ENCODE measurements at regions not wholly inside any gene's neighbourhood (a gene's known extent, or its start where the extent isn't known, plus 50 kb on each side); places are given as distances from the start of the nearest gene placed in this dataset.

DNA sequence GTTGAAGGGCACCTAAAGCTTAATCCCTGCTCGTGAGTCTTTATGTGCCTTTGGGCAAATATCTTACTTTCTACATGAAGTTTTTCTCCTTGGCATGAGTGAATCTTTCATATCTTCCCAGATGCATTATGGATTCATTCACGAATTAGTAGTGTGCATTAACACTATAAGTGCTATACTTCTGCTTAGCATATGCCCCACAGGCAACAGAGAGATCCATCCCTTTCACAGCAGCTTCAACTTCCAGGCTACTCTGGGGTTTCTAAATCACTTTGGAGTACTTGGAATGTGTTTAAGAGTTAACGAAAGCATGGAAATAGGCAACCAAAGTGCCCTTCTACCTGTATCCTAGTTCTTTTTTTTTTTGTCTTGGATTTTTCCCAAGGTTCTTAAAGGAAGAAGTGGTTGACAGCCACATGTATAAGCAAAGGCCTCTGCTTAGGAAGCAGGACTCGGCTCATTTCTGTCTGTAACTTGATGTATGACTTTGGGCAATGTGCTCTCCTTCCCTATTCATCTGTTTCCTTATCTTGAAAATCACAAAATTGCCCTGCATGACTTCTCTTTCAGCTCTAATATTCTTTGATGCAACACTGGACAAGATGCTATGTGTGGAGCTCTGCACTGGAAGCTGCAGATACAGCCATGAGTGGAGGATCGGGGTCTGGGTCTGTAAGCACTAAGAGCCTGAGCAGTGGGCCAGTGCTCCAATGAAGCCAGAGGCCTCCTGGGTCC, 54.5 kb upstream of the ME3 start:
- Histone ChIP-seq H3K27me3 (ENCODE audit: control insufficient read depth, insufficient read depth, low read length) (no peaks in the 10 kb centered on the region), H3K9me3 (ENCODE audit: control insufficient read depth, low read depth, low read length) (peaks cover 12% of the 10 kb centered on the region), H3K36me3 (ENCODE audit: control insufficient read depth, insufficient read depth, low read length) (no peaks in the 10 kb centered on the region), H3K4me1 (ENCODE audit: control insufficient read depth, insufficient read depth, low read length) (no peaks in the 10 kb centered on the region), H3K27ac (ENCODE audit: low read length) (no peak overlapping the region), H3K4me3 (ENCODE audit: low read length) (no peak overlapping the region)
- no peak for DNase-seq
- WGBS (ENCODE audit: insufficient coverage, low lambda C conversion rate) = 62% methylated on average over 2 of the region's 5 CpGs

DNA sequence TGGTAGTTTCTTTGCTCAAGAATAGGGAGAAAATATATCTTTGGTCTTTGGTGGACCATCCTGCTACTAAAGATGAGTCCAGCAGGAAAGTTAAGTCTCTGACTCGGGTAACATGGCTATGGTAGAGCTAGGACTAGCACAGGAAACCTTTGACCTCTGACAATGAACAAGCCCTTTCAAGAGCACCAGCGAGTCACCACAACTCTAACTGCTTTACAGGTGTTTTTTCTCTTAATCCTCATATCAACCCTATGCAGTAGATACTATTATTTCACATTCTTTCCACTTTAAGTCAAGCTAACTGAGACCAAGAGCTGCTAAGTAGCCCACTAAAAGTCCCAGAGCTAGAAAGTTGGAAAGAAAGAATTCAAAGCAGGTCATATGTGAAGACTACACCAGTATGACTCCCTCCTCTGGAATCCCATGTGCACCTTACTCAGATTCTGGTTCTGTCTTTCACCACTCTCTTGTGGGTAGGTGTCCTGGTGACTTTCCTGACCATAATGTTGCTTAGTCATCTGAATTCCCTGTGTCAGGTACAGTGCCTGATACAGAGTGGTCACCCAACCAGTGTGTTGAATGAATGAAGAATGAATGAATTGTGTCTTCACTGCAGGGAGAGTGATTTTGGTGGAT, 53.8 kb upstream of the ME3 start:
- no CpG with 5 or more reads among the region's 2 CpGs for WGBS (ENCODE audit: insufficient coverage, low lambda C conversion rate)

DNA sequence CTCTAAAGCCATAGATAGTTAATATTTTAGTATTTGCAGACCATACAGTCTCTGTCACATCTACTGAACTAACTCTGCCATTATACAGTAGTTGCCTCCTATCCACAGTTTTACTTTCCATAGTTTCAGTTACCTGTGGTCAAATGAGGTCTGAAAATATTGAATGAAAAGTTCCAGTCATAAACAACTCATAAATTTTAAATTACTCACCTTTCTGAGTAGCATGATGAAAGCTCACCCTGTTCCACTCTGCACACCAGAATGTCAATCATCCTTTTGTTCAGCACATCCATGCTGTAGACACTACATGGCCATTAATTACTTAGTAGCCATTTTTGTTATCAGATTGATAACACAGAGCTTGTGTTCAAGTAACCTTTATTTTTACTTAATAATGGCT, 51.7 kb upstream of the ME3 start:
- Histone ChIP-seq H3K27me3 (ENCODE audit: control insufficient read depth, insufficient read depth, low read length) (no peaks in the 10 kb centered on the region), H3K4me3 (ENCODE audit: low read length) (no peak overlapping the region), H3K27ac (ENCODE audit: low read length) (no peak overlapping the region), H3K4me1 (ENCODE audit: control insufficient read depth, insufficient read depth, low read length) (no peaks in the 10 kb centered on the region), H3K9me3 (ENCODE audit: control insufficient read depth, low read depth, low read length) (peaks cover 7% of the 10 kb centered on the region), H3K36me3 (ENCODE audit: control insufficient read depth, insufficient read depth, low read length) (no peaks in the 10 kb centered on the region)
- DNase-seq = no peak

More for the DNA sequence above, 53.8 kb upstream of the ME3 start:
- no peaks in the 10 kb centered on the region for H3K27me3 ChIP-seq (ENCODE audit: control insufficient read depth, insufficient read depth, low read length)
- H3K27ac ChIP-seq (ENCODE audit: low read length) = no peak overlapping the region
- no peaks in the 10 kb centered on the region for H3K4me1 ChIP-seq (ENCODE audit: control insufficient read depth, insufficient read depth, low read length)
- DNase-seq = no peak
- no peaks in the 10 kb centered on the region for H3K36me3 ChIP-seq (ENCODE audit: control insufficient read depth, insufficient read depth, low read length)
- H3K9me3 ChIP-seq (ENCODE audit: control insufficient read depth, low read depth, low read length) = peaks cover 8% of the 10 kb centered on the region
- no peak overlapping the region for H3K4me3 ChIP-seq (ENCODE audit: low read length)

DNA sequence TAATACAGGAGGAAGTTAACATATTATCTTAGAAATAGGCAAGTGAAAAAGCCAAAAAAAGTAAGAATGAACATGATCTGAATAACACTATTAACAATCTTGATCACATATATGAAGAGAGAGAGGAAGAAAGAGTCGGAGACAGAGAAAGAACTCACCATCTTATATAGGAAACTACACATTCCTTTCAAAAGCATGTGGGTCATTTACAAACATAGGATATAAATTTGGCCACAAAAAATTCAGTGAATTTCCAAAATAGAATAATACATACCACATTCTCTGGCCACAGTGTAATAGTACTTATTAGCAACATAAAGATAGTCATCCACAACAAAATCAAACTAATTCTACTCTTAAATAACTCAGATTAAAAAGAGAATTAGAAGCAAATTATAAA, 50.9 kb upstream of the ME3 start:
- no peak for DNase-seq
- 80% methylated on average over 1 of the region's 1 CpG for WGBS (ENCODE audit: insufficient coverage, low lambda C conversion rate)
- Histone ChIP-seq H3K9me3 (ENCODE audit: control insufficient read depth, low read depth, low read length) (peaks cover 7% of the 10 kb centered on the region), H3K27me3 (ENCODE audit: control insufficient read depth, insufficient read depth, low read length) (no peaks in the 10 kb centered on the region), H3K27ac (ENCODE audit: low read length) (no peak overlapping the region), H3K4me3 (ENCODE audit: low read length) (no peak overlapping the region), H3K36me3 (ENCODE audit: control insufficient read depth, insufficient read depth, low read length) (no peaks in the 10 kb centered on the region), H3K4me1 (ENCODE audit: control insufficient read depth, insufficient read depth, low read length) (no peaks in the 10 kb centered on the region)

DNA sequence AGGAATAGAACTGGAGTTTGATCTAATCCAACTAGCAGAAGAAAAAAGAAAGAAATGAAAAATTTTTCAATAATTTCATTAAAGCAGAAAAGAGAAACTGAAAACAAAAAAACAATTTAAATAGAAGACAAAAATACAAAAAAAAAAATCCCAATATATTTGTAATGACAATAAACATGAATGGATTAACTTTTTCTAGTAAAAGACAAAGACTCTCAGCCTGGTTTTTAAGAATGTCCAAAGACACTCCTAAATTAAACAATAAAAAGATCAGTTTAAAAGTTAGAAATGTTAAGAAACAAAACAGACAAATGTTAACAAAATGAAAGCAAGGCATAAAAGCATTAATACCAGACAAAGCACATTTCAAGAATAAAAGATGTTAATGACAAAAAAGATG, 50.3 kb upstream of the ME3 start:
- Histone ChIP-seq H3K9me3 (ENCODE audit: control insufficient read depth, low read depth, low read length) (peaks cover 7% of the 10 kb centered on the region), H3K27me3 (ENCODE audit: control insufficient read depth, insufficient read depth, low read length) (no peaks in the 10 kb centered on the region), H3K36me3 (ENCODE audit: control insufficient read depth, insufficient read depth, low read length) (no peaks in the 10 kb centered on the region), H3K4me1 (ENCODE audit: control insufficient read depth, insufficient read depth, low read length) (no peaks in the 10 kb centered on the region), H3K27ac (ENCODE audit: low read length) (no peak overlapping the region), H3K4me3 (ENCODE audit: low read length) (no peak overlapping the region)
- DNase-seq = no peak

Data from large intestine (tissue), 3 donors.